Hepatocyte (in vitro differentiated cells): ENCODE measurements at regions not wholly inside any gene's neighbourhood (a gene's known extent, or its start where the extent isn't known, plus 50 kb on each side); places are given as distances from the start of the nearest gene placed in this dataset.
"Not testable (repeated sequence)": the region's sequence is repeated elsewhere in the genome, so short reads cannot be mapped to it uniquely, and the experiment has no call there.

Experiments
- CTCF ChIP-seq: fragments of 200-600 bp; sonication (generic); IDR thresholded peaks from 2 replicates; pipeline ENCODE4 v1.5.1; 2016; ENCODE audit warnings: antibody characterized with exemption, mild to moderate bottlenecking; ENCODE audit not compliant: poor library complexity
- EZH2 ChIP-seq: fragments of 200-600 bp; sonication (generic); IDR thresholded peaks from 2 replicates; pipeline ENCODE4 v1.6.1; 2016; ENCODE audit warnings: antibody characterized with exemption, mild to moderate bottlenecking, borderline replicate concordance
- EZH2phosphoT487 ChIP-seq: fragments of 200-600 bp; sonication (generic); IDR thresholded peaks from one replicate; pipeline ENCODE4 v1.6.1; 2018; ENCODE audit warnings: antibody characterized with exemption, mild to moderate bottlenecking, low read depth, moderate library complexity; ENCODE audit not compliant: unreplicated experiment, severe bottlenecking

GRCh38 chrX:1816387-1816982, 201.6 kb downstream of the ASMT start:
- TF ChIP-seq EZH2, CTCF, EZH2phosphoT487: not testable (repeated sequence)
